H9 (cell line): ENCODE measurements at regions not wholly inside any gene's neighbourhood (a gene's known extent, or its start where the extent isn't known, plus 50 kb on each side); places are given as distances from the start of the nearest gene placed in this dataset.

Experiments
- DNase-seq: peaks from one replicate; pipeline ENCODE4 v3.0.0-alpha.2; 2017
- H2AFZ ChIP-seq: one replicate; pipeline ENCODE4 v1.6.1; 2013; ENCODE audit warnings: mild to moderate bottlenecking, low read length, control low read depth, moderate library complexity
- H2AK5ac ChIP-seq: 2 replicates; pipeline ENCODE4 v1.6.1; 2013; ENCODE audit warnings: low read length, control low read depth, mixed read lengths; ENCODE audit not compliant: insufficient read length
- H2BK120ac ChIP-seq: one replicate; pipeline ENCODE4 v1.6.1; 2013; ENCODE audit warnings: low read depth, mild to moderate bottlenecking, low read length, control low read depth, inconsistent platforms; ENCODE audit not compliant: poor library complexity, severe bottlenecking
- H2BK12ac ChIP-seq: 2 replicates; pipeline ENCODE4 v1.6.1; 2013; ENCODE audit warnings: low read length, control low read depth, mixed read lengths, low read depth; ENCODE audit not compliant: insufficient read length
- H2BK15ac ChIP-seq: 2 replicates; pipeline ENCODE4 v1.6.1; 2013; ENCODE audit warnings: low read depth, low read length, control low read depth
- H2BK20ac ChIP-seq: one replicate; pipeline ENCODE4 v1.6.1; 2013; ENCODE audit warnings: low read depth, mild to moderate bottlenecking, low read length, control low read depth, inconsistent platforms; ENCODE audit not compliant: poor library complexity, severe bottlenecking
- H2BK5ac ChIP-seq: 2 replicates; pipeline ENCODE4 v1.6.1; 2013; ENCODE audit warnings: low read length, control low read depth, mixed read lengths; ENCODE audit not compliant: insufficient read length
- H3K14ac ChIP-seq: 2 replicates; pipeline ENCODE4 v1.6.1; 2013; ENCODE audit warnings: low read length, control low read depth; ENCODE audit not compliant: insufficient read depth
- H3K18ac ChIP-seq: 2 replicates; pipeline ENCODE4 v1.6.1; 2013; ENCODE audit warnings: low read depth, mild to moderate bottlenecking, mixed read lengths, low read length, control low read depth; ENCODE audit not compliant: insufficient read length
- H3K23ac ChIP-seq: 2 replicates; pipeline ENCODE4 v1.6.1; 2013; ENCODE audit warnings: low read length, control low read depth, mixed read lengths, low read depth; ENCODE audit not compliant: insufficient read length
- H3K23me2 ChIP-seq: 2 replicates; pipeline ENCODE4 v1.6.1; 2013; ENCODE audit warnings: low read depth, mild to moderate bottlenecking, mixed read lengths, low read length, control low read depth; ENCODE audit not compliant: insufficient read length, poor library complexity, severe bottlenecking
- H3K27ac ChIP-seq: 2 replicates; pipeline ENCODE4 v1.5.1; 2013; ENCODE audit warnings: low read length, control low read depth, mixed read lengths, low read depth; ENCODE audit not compliant: insufficient read length
- H3K27me3 ChIP-seq: 2 replicates; pipeline ENCODE4 v1.6.1; 2013; ENCODE audit warnings: low read length, control low read depth, inconsistent platforms; ENCODE audit not compliant: insufficient read depth
- H3K4ac ChIP-seq: 2 replicates; pipeline ENCODE4 v1.6.1; 2013; ENCODE audit warnings: low read depth, mild to moderate bottlenecking, control low read depth, inconsistent platforms, low read length, moderate library complexity
- H3K4me1 ChIP-seq: 2 replicates; pipeline ENCODE4 v1.6.1; 2013; ENCODE audit warnings: low read length, control low read depth, inconsistent platforms; ENCODE audit not compliant: insufficient read depth
- H3K4me2 ChIP-seq: 2 replicates; pipeline ENCODE4 v1.6.1; 2013; ENCODE audit warnings: low read length, control low read depth, mixed read lengths; ENCODE audit not compliant: insufficient read length, insufficient read depth
- H3K56ac ChIP-seq: 2 replicates; pipeline ENCODE4 v1.6.1; 2013; ENCODE audit warnings: low read depth, mild to moderate bottlenecking, mixed read lengths, low read length, control low read depth; ENCODE audit not compliant: insufficient read length
- H3K79me1 ChIP-seq: 2 replicates; pipeline ENCODE4 v1.6.1; 2013; ENCODE audit warnings: low read depth, mild to moderate bottlenecking, moderate library complexity, low read length, control low read depth, inconsistent platforms; ENCODE audit not compliant: insufficient read depth, poor library complexity, severe bottlenecking
- H3K79me2 ChIP-seq: 2 replicates; pipeline ENCODE4 v1.6.1; 2013; ENCODE audit warnings: low read length, control low read depth, inconsistent platforms; ENCODE audit not compliant: insufficient read depth
- H3K9ac ChIP-seq: 2 replicates; pipeline ENCODE4 v1.6.1; 2013; ENCODE audit warnings: low read length, control low read depth, mixed read lengths; ENCODE audit not compliant: insufficient read length; ENCODE audit errors: extremely low read depth
- H3K9me3 ChIP-seq: one replicate; pipeline ENCODE4 v1.6.1; 2013; ENCODE audit warnings: low read depth, low read length, inconsistent platforms; ENCODE audit not compliant: control insufficient read depth
- H3T11ph ChIP-seq: one replicate; pipeline ENCODE4 v1.6.1; 2013; ENCODE audit warnings: mild to moderate bottlenecking, low read length, control low read depth, inconsistent platforms
- H4K20me1 ChIP-seq: one replicate; pipeline ENCODE4 v1.6.1; 2013; ENCODE audit not compliant: control insufficient read depth, insufficient read length, insufficient read depth
- H4K5ac ChIP-seq: 2 replicates; pipeline ENCODE4 v1.6.1; 2013; ENCODE audit warnings: low read depth, mild to moderate bottlenecking, mixed read lengths, low read length, control low read depth; ENCODE audit not compliant: insufficient read length
- H4K8ac ChIP-seq: replicated peaks from 2 replicates; pipeline ENCODE4 v1.6.1; 2013; ENCODE audit warnings: low read length, control low read depth, mixed read lengths, low read depth; ENCODE audit not compliant: insufficient read length
- H4K91ac ChIP-seq: 2 replicates; pipeline ENCODE4 v1.6.1; 2013; ENCODE audit warnings: low read depth, mild to moderate bottlenecking, moderate library complexity, mixed read lengths, low read length, control low read depth; ENCODE audit not compliant: insufficient read length
- H3K27ac Mint-ChIP-seq, 3 experiments: 2 replicates in 2 of 3; 3 replicates in 1 of 3; pipeline ENCODE4 v1.8.0; 2020 to 2021; ENCODE audit warnings: mixed read lengths in 3 of 3, mild to moderate bottlenecking in 1 of 3, moderate library complexity in 1 of 3
- H3K27me3 Mint-ChIP-seq: 2 replicates; pipeline ENCODE4 v1.8.0; 2021; ENCODE audit warnings: low read depth, mild to moderate bottlenecking, moderate library complexity, mixed read lengths
- H3K36me3 Mint-ChIP-seq, 3 experiments: 2 replicates in 2 of 3; 3 replicates in 1 of 3; pipeline ENCODE4 v1.8.0; 2020 to 2021; ENCODE audit warnings: low read depth in 3 of 3, mixed read lengths in 3 of 3; ENCODE audit not compliant: insufficient read depth in 1 of 3
- H3K4me1 Mint-ChIP-seq, 2 experiments: 2 replicates each; pipeline ENCODE4 v1.8.0; 2020; ENCODE audit warnings: mixed read lengths in 2 of 2
- H3K4me3 Mint-ChIP-seq, 2 experiments: 2 replicates in 1 of 2; 3 replicates in 1 of 2; pipeline ENCODE4 v1.8.0; 2020 to 2021; ENCODE audit warnings: mild to moderate bottlenecking in 2 of 2, mixed read lengths in 2 of 2, moderate library complexity in 1 of 2
- H3K9me3 Mint-ChIP-seq, 2 experiments: 2 replicates in 1 of 2; 3 replicates in 1 of 2; pipeline ENCODE4 v1.8.0; 2020; ENCODE audit warnings: mild to moderate bottlenecking in 2 of 2, mixed read lengths in 2 of 2, moderate library complexity in 1 of 2
- TF ChIP-seq, protein P1 (sequence below): fragments of 200-600 bp; sonication (generic); conservative IDR thresholded peaks from 3 replicates; pipeline ENCODE4 v1.8.0; 2021; ENCODE audit warnings: antibody characterized with exemption, mild to moderate bottlenecking

GRCh38 chr14:27314231-27314630 is 716.4 kb upstream of the NOVA1 start:
- Histone ChIP-seq H3K27ac (no peak overlapping the region), H3K23ac (no peak overlapping the region), H2BK12ac (no peak overlapping the region), H4K20me1 (no peaks in the 10 kb centered on the region), H3K27me3 (no peaks in the 10 kb centered on the region), H2AFZ (no peak overlapping the region), H3K4ac (no peak overlapping the region), H4K8ac (no peak overlapping the region), H3K4me2 (no peak overlapping the region), H3K9ac (no peak overlapping the region), H2BK120ac (no peak overlapping the region), H3K9me3 (no peaks in the 10 kb centered on the region), H3K79me2 (no peaks in the 10 kb centered on the region), H3K14ac (no peak overlapping the region), H3K18ac (no peak overlapping the region), H3T11ph (no peak overlapping the region), H3K23me2 (no peaks in the 10 kb centered on the region), H2BK15ac (no peak overlapping the region), H4K5ac (no peak overlapping the region), H3K56ac (no peak overlapping the region), H4K91ac (no peak overlapping the region), H2AK5ac (no peak overlapping the region), H2BK5ac (no peak overlapping the region), H2BK20ac (no peak overlapping the region), H3K79me1 (no peaks in the 10 kb centered on the region), H3K4me1 (no peaks in the 10 kb centered on the region)
- Mint-ChIP-seq H3K27ac (no peak overlapping the region), H3K4me3 (no peak overlapping the region), H3K4me1 (no peaks in the 10 kb centered on the region), H3K27me3 (no peaks in the 10 kb centered on the region), H3K36me3 (peaks cover 5 to 7% (median 7%) of the 10 kb centered on the region in 3 experiments), H3K9me3 (peaks cover 8 to 18% of the 10 kb centered on the region in 2 experiments)
- no peak for DNase-seq
- TF ChIP-seq, protein P1, sequence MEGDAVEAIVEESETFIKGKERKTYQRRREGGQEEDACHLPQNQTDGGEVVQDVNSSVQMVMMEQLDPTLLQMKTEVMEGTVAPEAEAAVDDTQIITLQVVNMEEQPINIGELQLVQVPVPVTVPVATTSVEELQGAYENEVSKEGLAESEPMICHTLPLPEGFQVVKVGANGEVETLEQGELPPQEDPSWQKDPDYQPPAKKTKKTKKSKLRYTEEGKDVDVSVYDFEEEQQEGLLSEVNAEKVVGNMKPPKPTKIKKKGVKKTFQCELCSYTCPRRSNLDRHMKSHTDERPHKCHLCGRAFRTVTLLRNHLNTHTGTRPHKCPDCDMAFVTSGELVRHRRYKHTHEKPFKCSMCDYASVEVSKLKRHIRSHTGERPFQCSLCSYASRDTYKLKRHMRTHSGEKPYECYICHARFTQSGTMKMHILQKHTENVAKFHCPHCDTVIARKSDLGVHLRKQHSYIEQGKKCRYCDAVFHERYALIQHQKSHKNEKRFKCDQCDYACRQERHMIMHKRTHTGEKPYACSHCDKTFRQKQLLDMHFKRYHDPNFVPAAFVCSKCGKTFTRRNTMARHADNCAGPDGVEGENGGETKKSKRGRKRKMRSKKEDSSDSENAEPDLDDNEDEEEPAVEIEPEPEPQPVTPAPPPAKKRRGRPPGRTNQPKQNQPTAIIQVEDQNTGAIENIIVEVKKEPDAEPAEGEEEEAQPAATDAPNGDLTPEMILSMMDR, result no peak
